Muscle layer of duodenum (tissue), 2 donors: ENCODE measurements at regions not wholly inside any gene's neighbourhood (a gene's known extent, or its start where the extent isn't known, plus 50 kb on each side); places are given as distances from the start of the nearest gene placed in this dataset.

Experiments used
- H3K27ac ChIP-seq: one replicate; pipeline ENCODE4 v1.7.0; 2013; ENCODE audit warnings: mild to moderate bottlenecking, low read length
- H3K27me3 ChIP-seq: one replicate; pipeline ENCODE4 v1.7.0; 2013; ENCODE audit warnings: low read depth, mild to moderate bottlenecking, control low read depth, low read length
- H3K36me3 ChIP-seq, 2 donors: one replicate each; pipeline ENCODE4 v1.7.0; 2013; ENCODE audit warnings: low read length in 2 of 2, control low read depth in 1 of 2, mild to moderate bottlenecking in 1 of 2; ENCODE audit not compliant: insufficient read depth in 2 of 2, control insufficient read depth in 1 of 2
- H3K4me1 ChIP-seq, 2 donors: one replicate each; pipeline ENCODE4 v1.7.0; 2013; ENCODE audit warnings: low read length in 2 of 2, mild to moderate bottlenecking in 2 of 2, control low read depth in 1 of 2, moderate library complexity in 1 of 2; ENCODE audit not compliant: insufficient read depth in 2 of 2, control insufficient read depth in 1 of 2
- H3K4me3 ChIP-seq, 2 donors: one replicate each; pipeline ENCODE4 v1.7.0; 2013; ENCODE audit warnings: low read length in 2 of 2, low read depth in 1 of 2, mild to moderate bottlenecking in 1 of 2
- H3K9me3 ChIP-seq, 2 donors: one replicate each; pipeline ENCODE4 v1.7.0; 2013; ENCODE audit warnings: low read length in 2 of 2, control low read depth in 1 of 2, mild to moderate bottlenecking in 1 of 2; ENCODE audit not compliant: control insufficient read depth in 1 of 2
- donor health status: healthy.

GRCh38 chr3:56908004-56908403 lies 106.3 kb upstream of the ARHGEF3 start:
- H3K9me3 ChIP-seq, result no peaks in the 10 kb centered on the region
- no peaks in the 10 kb centered on the region for H3K27me3 ChIP-seq
- H3K36me3 ChIP-seq, result no peaks in the 10 kb centered on the region
- H3K4me3 ChIP-seq, result no peak overlapping the region
- no peak overlapping the region for H3K27ac ChIP-seq
- no peaks in the 10 kb centered on the region for H3K4me1 ChIP-seq

GRCh38 chr3:56904552-56905215 lies 102.9 kb upstream of the ARHGEF3 start:
- H3K27ac ChIP-seq, result no peak overlapping the region

GRCh38 chr3:56903231-56903782 lies 101.6 kb upstream of the ARHGEF3 start:
- H3K9me3 ChIP-seq, result no peaks in the 10 kb centered on the region
- H3K4me1 ChIP-seq, result no peaks in the 10 kb centered on the region
- no peaks in the 10 kb centered on the region for H3K36me3 ChIP-seq
- H3K4me3 ChIP-seq, result no peak overlapping the region
- H3K27me3 ChIP-seq, result no peaks in the 10 kb centered on the region
- no peak overlapping the region for H3K27ac ChIP-seq

More at GRCh38 chr3:56904552-56905215, 102.9 kb upstream of the ARHGEF3 start:
- Histone ChIP-seq H3K9me3 (no peaks in the 10 kb centered on the region), H3K27me3 (no peaks in the 10 kb centered on the region), H3K36me3 (no peaks in the 10 kb centered on the region), H3K4me1 (no peaks in the 10 kb centered on the region), H3K4me3 (no peak overlapping the region)

- Histone ChIP-seq H3K4me1 (no peaks in the 10 kb centered on the region), H3K36me3 (no peaks in the 10 kb centered on the region), H3K27ac (no peak overlapping the region), H3K4me3 (no peak overlapping the region), H3K27me3 (no peaks in the 10 kb centered on the region), H3K9me3 (no peaks in the 10 kb centered on the region)
These were observed 100.9 kb upstream of the ARHGEF3 start for GRCh38 chr3:56902468-56903160.

- H3K4me1 ChIP-seq, result no peaks in the 10 kb centered on the region
- no peak overlapping the region for H3K27ac ChIP-seq
- H3K36me3 ChIP-seq, result no peaks in the 10 kb centered on the region
- H3K27me3 ChIP-seq, result no peaks in the 10 kb centered on the region
- H3K9me3 ChIP-seq, result no peaks in the 10 kb centered on the region
- H3K4me3 ChIP-seq, result no peak overlapping the region
These were observed 99.1 kb upstream of the ARHGEF3 start for GRCh38 chr3:56900801-56901200.

DNA sequence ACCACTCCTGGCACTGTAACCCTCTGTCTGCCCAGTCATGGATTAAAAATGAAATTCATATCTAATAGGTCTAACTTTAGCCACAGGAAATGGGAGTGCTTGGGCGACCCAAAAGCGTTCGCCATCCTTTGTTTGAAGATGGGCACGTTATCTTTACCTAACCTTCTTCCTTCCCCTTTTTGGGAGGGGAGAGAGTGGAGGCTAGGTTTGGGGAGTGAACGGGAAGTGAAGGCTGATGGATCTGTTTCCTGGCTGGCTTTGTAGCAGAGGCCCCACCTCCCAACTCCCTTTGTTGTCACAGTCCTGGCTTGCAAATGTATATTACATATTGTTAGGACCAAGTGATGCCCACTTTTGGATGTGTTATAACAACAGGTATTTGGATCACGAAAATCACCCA lies 98.1 kb upstream of the ARHGEF3 start:
- no peaks in the 10 kb centered on the region for H3K36me3 ChIP-seq
- no peak overlapping the region for H3K27ac ChIP-seq
- no peaks in the 10 kb centered on the region for H3K9me3 ChIP-seq
- H3K4me3 ChIP-seq, result no peak overlapping the region
- H3K27me3 ChIP-seq, result no peaks in the 10 kb centered on the region
- no peaks in the 10 kb centered on the region for H3K4me1 ChIP-seq

DNA sequence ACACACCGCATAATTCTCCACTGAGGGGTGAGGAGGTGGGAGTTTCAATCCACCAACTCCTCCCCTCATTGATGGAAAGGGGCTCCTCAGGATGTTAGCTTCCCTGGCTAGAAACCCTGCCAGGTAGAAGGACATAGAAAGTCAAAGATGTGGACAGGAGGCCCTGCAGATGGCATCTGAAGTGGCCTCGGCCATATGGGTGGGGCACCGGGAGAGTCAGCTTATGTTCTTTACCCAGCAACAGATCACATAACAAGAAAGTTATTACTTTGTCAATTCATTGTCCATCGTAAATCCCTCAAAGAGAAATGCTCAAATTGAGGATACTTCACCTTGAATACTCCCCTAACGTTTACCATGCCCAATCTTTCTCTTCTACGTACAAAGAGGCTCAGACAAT lies 97.3 kb upstream of the ARHGEF3 start:
- Histone ChIP-seq H3K36me3 (no peaks in the 10 kb centered on the region), H3K9me3 (no peaks in the 10 kb centered on the region), H3K4me1 (no peaks in the 10 kb centered on the region), H3K27me3 (no peaks in the 10 kb centered on the region), H3K4me3 (no peak overlapping the region), H3K27ac (no peak overlapping the region)

- Histone ChIP-seq H3K27me3 (no peaks in the 10 kb centered on the region), H3K4me3 (no peak overlapping the region), H3K4me1 (no peaks in the 10 kb centered on the region), H3K36me3 (no peaks in the 10 kb centered on the region), H3K9me3 (no peaks in the 10 kb centered on the region), H3K27ac (no peak overlapping the region)
These were observed 94.6 kb upstream of the ARHGEF3 start for GRCh38 chr3:56896357-56896756.

GRCh38 chr3:56894881-56895431 lies 93.2 kb upstream of the ARHGEF3 start:
- Histone ChIP-seq H3K4me3 (no peak overlapping the region), H3K27ac (no peak overlapping the region), H3K4me1 (no peaks in the 10 kb centered on the region), H3K27me3 (no peaks in the 10 kb centered on the region), H3K36me3 (no peaks in the 10 kb centered on the region), H3K9me3 (no peaks in the 10 kb centered on the region)

DNA sequence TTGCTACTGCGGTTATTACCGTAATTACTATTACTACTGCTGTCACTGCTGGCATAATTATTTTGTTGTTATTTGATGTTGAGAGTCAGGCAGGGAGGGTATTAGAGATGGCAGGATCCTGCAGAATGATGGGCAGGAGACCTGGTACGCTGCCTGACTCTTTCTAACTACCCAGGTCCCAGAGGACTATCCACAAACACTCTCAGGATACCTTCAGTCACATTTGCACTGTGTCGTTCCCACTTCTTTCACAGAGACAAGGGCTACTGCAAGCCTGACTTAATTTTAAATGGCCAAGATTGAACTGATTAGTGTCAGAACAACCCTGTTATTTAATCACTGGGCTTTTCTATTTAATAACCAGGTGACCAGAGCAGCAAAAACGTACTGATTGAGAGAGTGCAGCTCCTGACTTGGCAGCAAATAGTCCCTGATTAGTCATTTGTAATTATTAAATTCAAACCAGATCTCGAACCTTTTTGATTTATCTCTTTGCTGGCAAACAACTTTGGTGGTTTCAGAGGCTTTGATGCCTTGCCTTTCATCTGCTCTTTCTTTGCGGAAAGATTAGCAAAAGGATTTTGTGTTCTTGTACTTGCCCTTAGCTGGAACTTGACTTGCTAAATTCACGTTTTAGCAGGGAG lies 88.8 kb upstream of the ARHGEF3 start:
- no peak overlapping the region for H3K4me3 ChIP-seq
- H3K4me1 ChIP-seq, result no peaks in the 10 kb centered on the region
- H3K27me3 ChIP-seq, result no peaks in the 10 kb centered on the region
- no peaks in the 10 kb centered on the region for H3K9me3 ChIP-seq
- H3K27ac ChIP-seq, result no peak overlapping the region
- no peaks in the 10 kb centered on the region for H3K36me3 ChIP-seq

- H3K9me3 ChIP-seq, result no peaks in the 10 kb centered on the region
- no peak overlapping the region for H3K4me3 ChIP-seq
- H3K27me3 ChIP-seq, result no peaks in the 10 kb centered on the region
- H3K36me3 ChIP-seq, result no peaks in the 10 kb centered on the region
- no peaks in the 10 kb centered on the region for H3K4me1 ChIP-seq
- no peak overlapping the region for H3K27ac ChIP-seq
These were observed 87.4 kb upstream of the ARHGEF3 start for GRCh38 chr3:56889131-56889530.
